ENCODE measurements at regions not wholly inside any gene's neighbourhood (a gene's known extent, or its start where the extent isn't known, plus 50 kb on each side); places are given as distances from the start of the nearest gene placed in this dataset.

DNA sequence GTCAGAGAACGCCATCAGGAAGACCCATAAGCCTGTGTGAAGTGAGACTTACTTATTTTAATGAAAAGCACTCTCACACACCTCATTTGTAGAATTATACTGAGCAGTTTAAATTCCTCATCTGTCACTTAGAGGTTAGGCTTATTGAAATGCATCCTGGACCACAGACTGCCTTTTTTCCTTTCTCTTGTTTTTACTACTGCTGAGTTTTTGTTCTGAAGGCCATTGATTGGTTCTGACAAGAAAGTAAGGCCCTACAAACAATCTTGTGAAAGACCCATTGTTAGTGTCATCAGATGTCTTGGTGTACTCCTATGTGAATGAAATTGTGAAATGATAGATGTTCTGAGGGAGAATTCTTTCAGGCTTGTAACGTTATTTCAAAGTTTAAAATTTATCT lies 1343.3 kb upstream of the ADGRL2 start:
- TF ChIP-seq POLR2AphosphoS5 (IDR thresholded peaks at IDR 0.05; ENCODE audit: borderline replicate concordance, low read depth, low read length) = no peak
- no peak for TF ChIP-seq EZH2 (IDR thresholded peaks at IDR 0.05)
- TF ChIP-seq FOXP2 (optimal IDR thresholded peaks at IDR 0.05; ENCODE audit: control extremely low read depth, extremely low read length, insufficient read depth) = no peak
- no peak overlapping the region for H3K27ac ChIP-seq
- H3K9ac ChIP-seq (ENCODE audit: insufficient read length) = no peak overlapping the region
- H3K36me3 ChIP-seq (ENCODE audit: insufficient read depth, low read length) = no peaks in the 10 kb centered on the region
- DNase-seq (ENCODE audit: low read depth, low spot score) = no peak
- H3K4me3 ChIP-seq = no peak overlapping the region
- no peaks in the 10 kb centered on the region for H3K9me3 ChIP-seq (ENCODE audit: low read depth, low read length)

GRCh38 chr1:80453775-80454174 lies 1347.0 kb upstream of the ADGRL2 start:
- Histone ChIP-seq H3K9ac (ENCODE audit: insufficient read length) (no peak overlapping the region), H3K27ac (no peak overlapping the region), H3K36me3 (ENCODE audit: insufficient read depth, low read length) (no peaks in the 10 kb centered on the region), H3K4me3 (no peak overlapping the region), H3K9me3 (ENCODE audit: low read depth, low read length) (no peaks in the 10 kb centered on the region)
- TF ChIP-seq POLR2AphosphoS5 (IDR thresholded peaks at IDR 0.05; ENCODE audit: borderline replicate concordance, low read depth, low read length) = no peak
- no peak for TF ChIP-seq FOXP2 (optimal IDR thresholded peaks at IDR 0.05; ENCODE audit: control extremely low read depth, extremely low read length, insufficient read depth)
- TF ChIP-seq EZH2 (IDR thresholded peaks at IDR 0.05) = no peak
- no peak for DNase-seq (ENCODE audit: low read depth, low spot score)

- H3K4me3 ChIP-seq = no peak overlapping the region
- no peak overlapping the region for H3K27ac ChIP-seq
- H3K9me3 ChIP-seq (ENCODE audit: low read depth, low read length) = no peaks in the 10 kb centered on the region
- TF ChIP-seq FOXP2 (optimal IDR thresholded peaks at IDR 0.05; ENCODE audit: control extremely low read depth, extremely low read length, insufficient read depth) = no peak
- TF ChIP-seq EZH2 (IDR thresholded peaks at IDR 0.05) = no peak
- TF ChIP-seq POLR2AphosphoS5 (IDR thresholded peaks at IDR 0.05; ENCODE audit: borderline replicate concordance, low read depth, low read length) = no peak
- no peak for DNase-seq (ENCODE audit: low read depth, low spot score)
- H3K36me3 ChIP-seq (ENCODE audit: insufficient read depth, low read length) = no peaks in the 10 kb centered on the region
- no peak overlapping the region for H3K9ac ChIP-seq (ENCODE audit: insufficient read length)
These were observed 1350.0 kb upstream of the ADGRL2 start for GRCh38 chr1:80450711-80451110.

- Histone ChIP-seq H3K27ac (no peak overlapping the region), H3K4me3 (no peak overlapping the region), H3K9ac (ENCODE audit: insufficient read length) (no peak overlapping the region), H3K9me3 (ENCODE audit: low read depth, low read length) (no peaks in the 10 kb centered on the region), H3K36me3 (ENCODE audit: insufficient read depth, low read length) (no peaks in the 10 kb centered on the region)
- TF ChIP-seq POLR2AphosphoS5 (IDR thresholded peaks at IDR 0.05; ENCODE audit: borderline replicate concordance, low read depth, low read length) (no peak), FOXP2 (optimal IDR thresholded peaks at IDR 0.05; ENCODE audit: control extremely low read depth, extremely low read length, insufficient read depth) (no peak), EZH2 (IDR thresholded peaks at IDR 0.05) (no peak)
- no peak for DNase-seq (ENCODE audit: low read depth, low spot score)
These were observed 1352.7 kb upstream of the ADGRL2 start for GRCh38 chr1:80448081-80448480.

DNA sequence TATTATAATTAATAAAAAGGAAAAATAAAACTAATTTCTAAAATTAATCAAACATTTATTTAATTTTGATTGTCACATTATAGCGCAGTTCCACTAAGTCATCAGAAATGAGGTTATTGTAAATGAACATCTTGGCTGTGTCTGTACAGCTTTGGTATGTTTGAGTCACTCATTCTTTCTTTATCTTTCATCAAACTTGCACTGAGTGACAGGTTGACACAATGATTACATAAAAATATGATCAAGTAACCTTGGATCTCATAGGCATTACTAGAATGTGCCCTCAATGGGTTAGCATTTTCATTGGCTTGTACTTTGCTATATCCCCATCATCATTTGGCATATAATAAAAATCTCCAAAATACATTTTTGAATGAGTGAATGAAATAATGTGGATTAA lies 1353.2 kb upstream of the ADGRL2 start:
- TF ChIP-seq FOXP2 (optimal IDR thresholded peaks at IDR 0.05; ENCODE audit: control extremely low read depth, extremely low read length, insufficient read depth) (no peak), POLR2AphosphoS5 (IDR thresholded peaks at IDR 0.05; ENCODE audit: borderline replicate concordance, low read depth, low read length) (no peak), EZH2 (IDR thresholded peaks at IDR 0.05) (no peak)
- Histone ChIP-seq H3K36me3 (ENCODE audit: insufficient read depth, low read length) (no peaks in the 10 kb centered on the region), H3K4me3 (no peak overlapping the region), H3K9me3 (ENCODE audit: low read depth, low read length) (no peaks in the 10 kb centered on the region), H3K27ac (no peak overlapping the region), H3K9ac (ENCODE audit: insufficient read length) (no peak overlapping the region)
- no peak for DNase-seq (ENCODE audit: low read depth, low spot score)

GRCh38 chr1:80445033-80445432 lies 1355.7 kb upstream of the ADGRL2 start:
- H3K9me3 ChIP-seq (ENCODE audit: low read depth, low read length) = no peaks in the 10 kb centered on the region
- H3K36me3 ChIP-seq (ENCODE audit: insufficient read depth, low read length) = no peaks in the 10 kb centered on the region
- no peak overlapping the region for H3K9ac ChIP-seq (ENCODE audit: insufficient read length)
- no peak for DNase-seq (ENCODE audit: low read depth, low spot score)
- no peak overlapping the region for H3K27ac ChIP-seq
- TF ChIP-seq POLR2AphosphoS5 (IDR thresholded peaks at IDR 0.05; ENCODE audit: borderline replicate concordance, low read depth, low read length) = no peak
- no peak for TF ChIP-seq EZH2 (IDR thresholded peaks at IDR 0.05)
- TF ChIP-seq FOXP2 (optimal IDR thresholded peaks at IDR 0.05; ENCODE audit: control extremely low read depth, extremely low read length, insufficient read depth) = no peak
- no peak overlapping the region for H3K4me3 ChIP-seq

- H3K27ac ChIP-seq = no peak overlapping the region
- no peak for DNase-seq (ENCODE audit: low read depth, low spot score)
- TF ChIP-seq POLR2AphosphoS5 (IDR thresholded peaks at IDR 0.05; ENCODE audit: borderline replicate concordance, low read depth, low read length) = no peak
- no peak for TF ChIP-seq EZH2 (IDR thresholded peaks at IDR 0.05)
- no peak for TF ChIP-seq FOXP2 (optimal IDR thresholded peaks at IDR 0.05; ENCODE audit: control extremely low read depth, extremely low read length, insufficient read depth)
These were observed 1356.6 kb upstream of the ADGRL2 start for GRCh38 chr1:80444171-80444570.

DNA sequence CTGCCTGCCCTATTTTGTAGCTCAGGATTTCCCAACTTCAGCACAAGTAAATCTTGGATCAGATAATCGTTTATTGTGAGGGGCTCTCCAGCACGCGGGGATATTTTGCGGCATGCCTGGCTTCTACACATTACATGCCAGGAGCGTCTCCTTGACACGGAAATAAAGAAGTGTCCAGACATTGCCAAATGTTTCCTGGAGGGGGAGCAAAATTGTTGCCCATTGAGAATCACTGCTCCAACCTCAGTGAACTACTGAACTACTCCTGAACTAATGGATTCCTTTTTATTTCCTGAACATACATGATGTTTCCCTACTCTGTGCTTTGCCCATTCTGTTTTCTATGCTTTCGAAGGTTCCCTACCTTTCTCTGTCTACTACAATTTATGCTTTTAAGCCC lies 1359.1 kb upstream of the ADGRL2 start:
- TF ChIP-seq EZH2 (IDR thresholded peaks at IDR 0.05) (no peak), POLR2AphosphoS5 (IDR thresholded peaks at IDR 0.05; ENCODE audit: borderline replicate concordance, low read depth, low read length) (no peak)
- Histone ChIP-seq H3K4me3 (no peak overlapping the region), H3K36me3 (ENCODE audit: insufficient read depth, low read length) (no peaks in the 10 kb centered on the region), H3K27ac (no peak overlapping the region), H3K9ac (ENCODE audit: insufficient read length) (no peak overlapping the region), H3K9me3 (ENCODE audit: low read depth, low read length) (no peaks in the 10 kb centered on the region)
- DNase-seq (ENCODE audit: low read depth, low spot score) = no peak

More at GRCh38 chr1:80444171-80444570, 1356.6 kb upstream of the ADGRL2 start:
- Histone ChIP-seq H3K36me3 (ENCODE audit: insufficient read depth, low read length) (no peaks in the 10 kb centered on the region), H3K9ac (ENCODE audit: insufficient read length) (no peak overlapping the region), H3K9me3 (ENCODE audit: low read depth, low read length) (no peaks in the 10 kb centered on the region), H3K4me3 (no peak overlapping the region)

GRCh38 chr1:80436851-80437250 lies 1363.9 kb upstream of the ADGRL2 start:
- Histone ChIP-seq H3K9ac (ENCODE audit: insufficient read length) (no peak overlapping the region), H3K36me3 (ENCODE audit: insufficient read depth, low read length) (no peaks in the 10 kb centered on the region)
- TF ChIP-seq FOXP2 (optimal IDR thresholded peaks at IDR 0.05; ENCODE audit: control extremely low read depth, extremely low read length, insufficient read depth) (no peak), EZH2 (IDR thresholded peaks at IDR 0.05) (no peak), POLR2AphosphoS5 (IDR thresholded peaks at IDR 0.05; ENCODE audit: borderline replicate concordance, low read depth, low read length) (no peak)

More at GRCh38 chr1:80436851-80437250, 1363.9 kb upstream of the ADGRL2 start:
- H3K9me3 ChIP-seq (ENCODE audit: low read depth, low read length) = no peaks in the 10 kb centered on the region
- H3K27ac ChIP-seq = no peak overlapping the region
- no peak for DNase-seq (ENCODE audit: low read depth, low spot score)
- no peak overlapping the region for H3K4me3 ChIP-seq

Measured in SK-N-MC (cell line).